Keratinocyte (primary cell): ENCODE measurements at regions not wholly inside any gene's neighbourhood (a gene's known extent, or its start where the extent isn't known, plus 50 kb on each side); places are given as distances from the start of the nearest gene placed in this dataset.
"Not testable (repeated sequence)": the region's sequence is repeated elsewhere in the genome, so short reads cannot be mapped to it uniquely, and the experiment has no call there.

ENCODE experiments used
- DNase-seq: peaks from one replicate; pipeline ENCODE4 v3.0.0-alpha.2; 2011; ENCODE audit warnings: low read depth, missing footprints, low spot score
- FAIRE-seq: peaks from 2 replicates; lab custom pipeline; 2011; peaks lifted over from hg19 to GRCh38; lab: Jason Lieb, UNC
- H2AFZ ChIP-seq: 2 replicates; pipeline ENCODE4 v1.6.0; 2012; ENCODE audit warnings: low read length, control low read depth, inconsistent platforms; ENCODE audit not compliant: control insufficient read depth
- H3K27ac ChIP-seq: 2 replicates; pipeline ENCODE4 v1.5.1; 2011; ENCODE audit warnings: low read length; ENCODE audit not compliant: control insufficient read depth, insufficient read depth
- H3K27me3 ChIP-seq: 3 replicates; pipeline ENCODE4 v1.6.0; 2011; ENCODE audit warnings: low read length; ENCODE audit not compliant: control insufficient read depth, insufficient read depth; ENCODE audit errors: extremely low read depth
- H3K36me3 ChIP-seq, 2 experiments: 2 replicates in 1 of 2; 3 replicates in 1 of 2; pipeline ENCODE4 v1.5.1; 2011; ENCODE audit warnings: low read length in 2 of 2, mild to moderate bottlenecking in 1 of 2; ENCODE audit not compliant: control insufficient read depth in 2 of 2, insufficient read depth in 2 of 2; ENCODE audit errors: extremely low read depth in 1 of 2
- H3K4me1 ChIP-seq: 3 replicates; pipeline ENCODE4 v1.5.1; 2011; ENCODE audit warnings: low read length; ENCODE audit not compliant: control insufficient read depth, insufficient read depth; ENCODE audit errors: extremely low read depth
- H3K4me2 ChIP-seq: 3 replicates; pipeline ENCODE4 v1.6.0; 2011; ENCODE audit warnings: low read depth, low read length; ENCODE audit not compliant: control insufficient read depth, insufficient read depth; ENCODE audit errors: extremely low read depth
- H3K4me3 ChIP-seq, 3 experiments: fragments of 200-600 bp in 1 of 3; sonication (generic) in 1 of 3; 2 replicates in 2 of 3; 3 replicates in 1 of 3; pipeline ENCODE4 v1.5.1; 2011 to 2016; ENCODE audit warnings: low read length in 3 of 3, mild to moderate bottlenecking in 3 of 3, control low read depth in 2 of 3, inconsistent platforms in 1 of 3, low read depth in 1 of 3, mixed read lengths in 1 of 3, mixed run types in 1 of 3, moderate library complexity in 1 of 3; ENCODE audit not compliant: control insufficient read depth in 2 of 3, insufficient read depth in 2 of 3; ENCODE audit errors: extremely low read depth in 1 of 3
- H3K79me2 ChIP-seq: 2 replicates; pipeline ENCODE4 v1.6.0; 2012; ENCODE audit warnings: low read length; ENCODE audit not compliant: control insufficient read depth, insufficient read depth
- H3K9ac ChIP-seq: 3 replicates; pipeline ENCODE4 v1.6.0; 2011; ENCODE audit warnings: low read length; ENCODE audit not compliant: control insufficient read depth, insufficient read depth; ENCODE audit errors: extremely low read depth
- H3K9me1 ChIP-seq: 3 replicates; pipeline ENCODE4 v1.6.0; 2011; ENCODE audit warnings: low read length; ENCODE audit not compliant: control insufficient read depth, insufficient read depth; ENCODE audit errors: extremely low read depth
- H3K9me3 ChIP-seq: 2 replicates; pipeline ENCODE4 v1.5.1; 2012; ENCODE audit warnings: low read depth, low read length; ENCODE audit not compliant: control insufficient read depth
- H4K20me1 ChIP-seq: 3 replicates; pipeline ENCODE4 v1.6.0; 2011; ENCODE audit warnings: low read length; ENCODE audit not compliant: control insufficient read depth, insufficient read depth; ENCODE audit errors: extremely low read depth
- CTCF ChIP-seq, 3 experiments: IDR thresholded peaks in 1 of 3; conservative IDR thresholded peaks in 1 of 3; optimal IDR thresholded peaks in 1 of 3; 2 replicates in 2 of 3; 3 replicates in 1 of 3; pipeline versions ENCODE3 to v1.5.1; 2011; ENCODE audit warnings: low read length in 3 of 3, mild to moderate bottlenecking in 3 of 3, moderate library complexity in 2 of 3, control low read depth in 1 of 3, inconsistent platforms in 1 of 3; ENCODE audit not compliant: insufficient read depth in 2 of 3; ENCODE audit errors: extremely low read depth in 1 of 3
- EZH2 ChIP-seq: IDR thresholded peaks from one replicate; pipeline ENCODE4 v1.6.1; 2012; ENCODE audit warnings: inconsistent platforms, mild to moderate bottlenecking, low read length, moderate library complexity
- dilution Hi-C: fragments of 300-500 bp; cut with MboI; formaldehyde crosslinking; loops from one replicate; pipeline ENCODE4 v1.7.0; 2020; ENCODE audit warnings: low sequenced_read_pairs; ENCODE audit not compliant: extremely low pct_ligation_motif_present

- Histone ChIP-seq H2AFZ (no peak overlapping the region), H3K4me3 (no peak overlapping the region), H3K9me3 (no peaks in the 10 kb centered on the region), H3K9ac (no peak overlapping the region), H3K4me2 (no peak overlapping the region), H4K20me1 (no peaks in the 10 kb centered on the region), H3K36me3 (no peaks in the 10 kb centered on the region), H3K79me2 (no peaks in the 10 kb centered on the region), H3K9me1 (no peaks in the 10 kb centered on the region), H3K27ac (no peak overlapping the region), H3K27me3 (no peaks in the 10 kb centered on the region), H3K4me1 (no peaks in the 10 kb centered on the region)
- dilution Hi-C loops = no loop called here
- DNase-seq (no peak), FAIRE-seq (no peak)
- TF ChIP-seq CTCF (optimal IDR thresholded peaks at IDR 0.05 in 1 of 3, IDR thresholded peaks at IDR 0.05 in 1 of 3, conservative IDR thresholded peaks at IDR 0.05 in 1 of 3; ENCODE audit: extremely low read depth in 1 of 3, insufficient read depth in 2 of 3, low read length in 3 of 3) = no peak
- no peak for TF ChIP-seq EZH2
These were observed 365.8 kb upstream of the DPYD start for GRCh38 chr1:98286656-98287055.

- H3K4me1 ChIP-seq, H3K9ac ChIP-seq, H3K27me3 ChIP-seq, H3K9me3 ChIP-seq, H3K79me2 ChIP-seq, H3K4me3 ChIP-seq, DNase-seq, H3K36me3 ChIP-seq, FAIRE-seq, H2AFZ ChIP-seq, H3K9me1 ChIP-seq, H3K4me2 ChIP-seq, H3K27ac ChIP-seq, dilution Hi-C loops, H4K20me1 ChIP-seq: not testable (repeated sequence)
These were observed 364.5 kb upstream of the DPYD start for GRCh38 chr1:98285286-98285685.

- no peak for FAIRE-seq
- dilution Hi-C loops = no loop called here
- H2AFZ ChIP-seq = no peak overlapping the region
- no peak overlapping the region for H3K4me3 ChIP-seq
- H3K4me1 ChIP-seq = no peaks in the 10 kb centered on the region
- no peak for DNase-seq
- no peaks in the 10 kb centered on the region for H3K27me3 ChIP-seq
- no peaks in the 10 kb centered on the region for H4K20me1 ChIP-seq
- H3K4me2 ChIP-seq = no peak overlapping the region
- TF ChIP-seq EZH2 = no peak
- no peak overlapping the region for H3K9ac ChIP-seq
- no peaks in the 10 kb centered on the region for H3K36me3 ChIP-seq
- H3K9me1 ChIP-seq = no peaks in the 10 kb centered on the region
- H3K9me3 ChIP-seq = no peaks in the 10 kb centered on the region
- H3K79me2 ChIP-seq = no peaks in the 10 kb centered on the region
- H3K27ac ChIP-seq = no peak overlapping the region
These were observed 359.2 kb upstream of the DPYD start for GRCh38 chr1:98280049-98280448.
